ENCODE measurements at regions not wholly inside any gene's neighbourhood (a gene's known extent, or its start where the extent isn't known, plus 50 kb on each side); places are given as distances from the start of the nearest gene placed in this dataset.
"Not testable (repeated sequence)": the region's sequence is repeated elsewhere in the genome, so short reads cannot be mapped to it uniquely, and the experiment has no call there.

DNA sequence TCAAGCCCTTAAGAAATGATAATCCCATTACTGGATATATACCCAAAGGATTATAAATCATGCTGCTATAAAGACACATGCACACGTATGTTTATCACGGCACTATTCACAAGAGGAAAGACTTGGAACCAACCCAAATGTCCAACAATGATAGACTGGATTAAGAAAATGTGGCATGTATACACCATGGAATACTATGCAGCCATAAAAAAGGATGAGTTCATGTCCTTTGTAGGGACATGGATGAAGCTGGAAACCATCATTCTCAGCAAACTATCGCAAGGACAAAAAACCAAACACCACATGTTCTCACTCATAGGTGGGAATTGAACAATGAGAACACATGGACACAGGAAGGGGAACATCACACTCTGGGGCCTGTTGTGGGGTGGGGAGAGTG is 224.4 kb downstream of the KLF6 start:
- not testable (repeated sequence) for H2BK15ac ChIP-seq (replicated peaks; ENCODE audit: low read depth); H3K4me1 ChIP-seq (ENCODE audit: control insufficient read depth, low read depth, low read length); H3K79me1 ChIP-seq (ENCODE audit: low read length); H3K27ac ChIP-seq (ENCODE audit: low read depth, low read length); H3K4me2 ChIP-seq (ENCODE audit: low read length); H2BK5ac ChIP-seq (ENCODE audit: low read length); H3K4ac ChIP-seq (ENCODE audit: low read depth, low read length); H2BK120ac ChIP-seq (ENCODE audit: low read depth, low read length); H3K36me3 ChIP-seq (ENCODE audit: control insufficient read depth, insufficient read depth, low read length); H3K18ac ChIP-seq (ENCODE audit: low read length); H3K9ac ChIP-seq (ENCODE audit: low read length); H3K79me2 ChIP-seq (ENCODE audit: control insufficient read depth, insufficient read depth, low read length); H3K23ac ChIP-seq (ENCODE audit: low read length); H4K5ac ChIP-seq (ENCODE audit: low read length); H3K4me3 ChIP-seq (ENCODE audit: low read length); H3K56ac ChIP-seq (ENCODE audit: low read length); H2AK5ac ChIP-seq (ENCODE audit: low read length); H3K27me3 ChIP-seq (ENCODE audit: insufficient read depth, low read length, poor library complexity); H4K8ac ChIP-seq (ENCODE audit: low read depth, low read length); DNase-seq
- WGBS (ENCODE audit: extremely low coverage, insufficient coverage, low lambda C conversion rate), result no CpG with 5 or more reads among the region's 3 CpGs

DNA sequence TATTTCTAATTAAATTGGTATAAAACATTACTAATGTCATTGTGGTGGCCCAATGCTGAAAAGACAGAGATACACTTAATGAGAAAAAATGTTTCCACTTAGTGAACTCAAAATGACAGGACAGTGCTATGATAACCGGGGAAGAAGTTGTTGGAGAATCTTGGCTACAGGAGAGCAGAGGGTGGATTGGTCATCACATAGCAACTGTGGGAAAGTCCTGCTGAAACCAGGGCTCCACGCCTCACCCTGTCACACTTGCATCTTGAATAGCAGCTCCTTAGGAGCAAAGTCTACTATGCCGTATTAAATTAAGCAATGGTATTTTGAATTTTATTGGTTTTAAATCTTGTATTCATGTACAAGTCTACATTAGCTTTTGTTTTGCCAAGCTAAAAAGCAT is 225.5 kb downstream of the KLF6 start:
- H2BK5ac ChIP-seq (ENCODE audit: low read length), result no peak overlapping the region
- no peak overlapping the region for H3K23ac ChIP-seq (ENCODE audit: low read length)
- H3K4me1 ChIP-seq (ENCODE audit: control insufficient read depth, low read depth, low read length), result no peaks in the 10 kb centered on the region
- DNase-seq, result no peak
- no peak overlapping the region for H4K5ac ChIP-seq (ENCODE audit: low read length)
- H3K56ac ChIP-seq (ENCODE audit: low read length), result no peak overlapping the region
- no peak overlapping the region for H3K4me3 ChIP-seq (ENCODE audit: low read length)
- no peak overlapping the region for H2BK120ac ChIP-seq (ENCODE audit: low read depth, low read length)
- no peaks in the 10 kb centered on the region for H3K79me2 ChIP-seq (ENCODE audit: control insufficient read depth, insufficient read depth, low read length)
- H2AK5ac ChIP-seq (ENCODE audit: low read length), result no peak overlapping the region
- H3K4ac ChIP-seq (ENCODE audit: low read depth, low read length), result no peak overlapping the region
- no peak overlapping the region for H2BK15ac ChIP-seq (replicated peaks; ENCODE audit: low read depth)
- no peaks in the 10 kb centered on the region for H3K27me3 ChIP-seq (ENCODE audit: insufficient read depth, low read length, poor library complexity)
- no peaks in the 10 kb centered on the region for H3K36me3 ChIP-seq (ENCODE audit: control insufficient read depth, insufficient read depth, low read length)
- no peaks in the 10 kb centered on the region for H3K79me1 ChIP-seq (ENCODE audit: low read length)
- H4K8ac ChIP-seq (ENCODE audit: low read depth, low read length), result no peak overlapping the region
- no peak overlapping the region for H3K4me2 ChIP-seq (ENCODE audit: low read length)
- H3K9ac ChIP-seq (ENCODE audit: low read length), result no peak overlapping the region
- no peak overlapping the region for H3K18ac ChIP-seq (ENCODE audit: low read length)
- WGBS (ENCODE audit: extremely low coverage, insufficient coverage, low lambda C conversion rate), result no CpG with 5 or more reads among the region's 3 CpGs
- H3K27ac ChIP-seq (ENCODE audit: low read depth, low read length), result no peak overlapping the region

DNA sequence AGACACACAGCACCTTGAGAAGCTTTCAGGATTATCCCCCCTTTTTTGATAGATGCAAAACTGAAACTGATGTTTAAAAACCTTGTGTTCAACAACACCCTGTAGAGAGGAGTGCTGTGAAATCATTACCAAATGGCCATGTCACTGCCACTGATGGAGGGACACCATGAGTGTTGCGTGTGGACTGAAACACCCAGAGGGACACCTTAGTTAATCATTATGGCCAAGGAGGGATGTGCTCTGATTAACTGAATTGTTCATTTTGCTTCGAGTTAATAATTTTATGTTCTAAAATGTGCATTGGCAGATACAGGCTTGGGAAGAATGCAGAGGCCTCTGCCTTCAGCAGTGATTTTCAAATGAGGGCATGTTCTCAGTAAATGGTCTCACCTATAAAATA is 226.0 kb downstream of the KLF6 start:
- DNase-seq, result no peak
- no peaks in the 10 kb centered on the region for H3K79me2 ChIP-seq (ENCODE audit: control insufficient read depth, insufficient read depth, low read length)
- no peaks in the 10 kb centered on the region for H3K4me1 ChIP-seq (ENCODE audit: control insufficient read depth, low read depth, low read length)
- H3K4me2 ChIP-seq (ENCODE audit: low read length), result no peak overlapping the region
- WGBS (ENCODE audit: extremely low coverage, insufficient coverage, low lambda C conversion rate), result no CpG with 5 or more reads among the region's 2 CpGs
- H2BK5ac ChIP-seq (ENCODE audit: low read length), result no peak overlapping the region
- no peak overlapping the region for H3K4me3 ChIP-seq (ENCODE audit: low read length)
- H2AK5ac ChIP-seq (ENCODE audit: low read length), result no peak overlapping the region
- H4K5ac ChIP-seq (ENCODE audit: low read length), result no peak overlapping the region
- H3K18ac ChIP-seq (ENCODE audit: low read length), result no peak overlapping the region
- H3K79me1 ChIP-seq (ENCODE audit: low read length), result no peaks in the 10 kb centered on the region
- no peak overlapping the region for H3K23ac ChIP-seq (ENCODE audit: low read length)
- no peaks in the 10 kb centered on the region for H3K27me3 ChIP-seq (ENCODE audit: insufficient read depth, low read length, poor library complexity)
- H2BK15ac ChIP-seq (replicated peaks; ENCODE audit: low read depth), result no peak overlapping the region
- H3K4ac ChIP-seq (ENCODE audit: low read depth, low read length), result no peak overlapping the region
- no peak overlapping the region for H3K27ac ChIP-seq (ENCODE audit: low read depth, low read length)
- H2BK120ac ChIP-seq (ENCODE audit: low read depth, low read length), result no peak overlapping the region
- H3K9ac ChIP-seq (ENCODE audit: low read length), result no peak overlapping the region
- no peak overlapping the region for H4K8ac ChIP-seq (ENCODE audit: low read depth, low read length)
- H3K36me3 ChIP-seq (ENCODE audit: control insufficient read depth, insufficient read depth, low read length), result no peaks in the 10 kb centered on the region
- no peak overlapping the region for H3K56ac ChIP-seq (ENCODE audit: low read length)

DNA sequence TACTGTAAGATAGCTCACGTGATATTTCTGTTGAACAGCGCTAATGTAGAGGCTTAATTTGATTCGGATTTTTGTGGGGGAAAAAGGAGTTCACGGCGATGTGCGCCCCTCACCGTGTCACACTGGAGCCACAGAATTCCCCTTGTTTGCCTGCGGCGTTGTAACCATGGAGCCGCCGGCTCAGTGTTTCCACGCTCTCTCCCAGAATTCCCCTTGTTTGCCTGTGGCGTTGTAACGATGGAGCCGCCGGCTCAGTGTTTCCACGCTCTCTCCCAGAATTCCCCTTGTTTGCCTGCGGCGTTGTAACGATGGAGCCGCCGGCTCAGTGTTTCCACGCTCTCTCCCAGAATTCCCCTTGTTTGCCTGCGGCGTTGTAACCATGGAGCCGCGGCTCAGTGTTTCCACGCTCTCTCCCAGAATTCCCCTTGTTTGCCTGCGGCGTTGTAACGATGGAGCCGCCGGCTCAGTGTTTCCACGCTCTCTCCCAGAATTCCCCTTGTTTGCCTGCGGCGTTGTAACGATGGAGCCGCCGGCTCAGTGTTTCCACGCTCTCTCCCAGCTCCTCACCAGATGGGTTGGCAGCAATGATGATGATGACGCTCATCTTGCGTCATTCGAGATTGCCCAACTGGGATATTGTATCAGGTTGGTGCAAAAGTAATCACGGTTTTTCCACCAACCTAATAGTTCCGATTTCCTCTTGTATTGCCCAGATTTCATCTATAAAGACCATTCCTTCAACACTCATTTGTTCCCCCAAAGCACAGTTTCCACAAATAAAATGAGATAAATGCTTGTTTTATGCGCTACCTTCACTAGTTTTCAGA is 228.6 kb downstream of the KLF6 start:
- not testable (repeated sequence) for H2BK5ac ChIP-seq (ENCODE audit: low read length); H3K4ac ChIP-seq (ENCODE audit: low read depth, low read length); H3K36me3 ChIP-seq (ENCODE audit: control insufficient read depth, insufficient read depth, low read length); H3K56ac ChIP-seq (ENCODE audit: low read length); H3K9ac ChIP-seq (ENCODE audit: low read length); H3K27ac ChIP-seq (ENCODE audit: low read depth, low read length); H3K18ac ChIP-seq (ENCODE audit: low read length); H3K27me3 ChIP-seq (ENCODE audit: insufficient read depth, low read length, poor library complexity); H3K4me1 ChIP-seq (ENCODE audit: control insufficient read depth, low read depth, low read length); DNase-seq; H3K4me3 ChIP-seq (ENCODE audit: low read length); H2BK120ac ChIP-seq (ENCODE audit: low read depth, low read length); H3K79me2 ChIP-seq (ENCODE audit: control insufficient read depth, insufficient read depth, low read length); H2AK5ac ChIP-seq (ENCODE audit: low read length); H3K4me2 ChIP-seq (ENCODE audit: low read length); H4K5ac ChIP-seq (ENCODE audit: low read length); H2BK15ac ChIP-seq (replicated peaks; ENCODE audit: low read depth); H4K8ac ChIP-seq (ENCODE audit: low read depth, low read length); H3K23ac ChIP-seq (ENCODE audit: low read length); H3K79me1 ChIP-seq (ENCODE audit: low read length)
- WGBS (ENCODE audit: extremely low coverage, insufficient coverage, low lambda C conversion rate), result no CpG with 5 or more reads among the region's 46 CpGs

DNA sequence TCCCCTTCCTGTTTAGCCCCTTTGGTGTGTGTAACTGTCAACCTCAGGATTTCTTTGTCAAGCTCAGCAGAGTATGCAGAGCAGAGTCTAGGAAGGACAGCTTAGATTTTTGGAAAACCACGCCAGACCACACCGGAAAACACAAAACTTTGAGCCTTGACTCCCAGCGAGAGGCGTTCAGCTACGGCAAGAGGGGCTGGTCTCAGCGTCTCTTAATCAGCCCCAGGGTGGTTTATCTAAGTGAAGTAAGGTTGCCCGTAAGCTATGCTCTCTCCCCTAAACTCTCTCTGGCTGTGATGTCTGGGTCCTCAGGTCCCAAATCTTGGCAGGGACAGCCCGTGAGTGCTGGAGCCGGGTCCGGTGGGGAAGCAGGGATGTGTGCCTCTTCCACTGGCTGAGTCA is 230.9 kb downstream of the KLF6 start:
- Histone ChIP-seq H3K4me2 (ENCODE audit: low read length) (no peak overlapping the region), H2BK120ac (ENCODE audit: low read depth, low read length) (no peak overlapping the region), H3K79me1 (ENCODE audit: low read length) (no peaks in the 10 kb centered on the region), H2BK5ac (ENCODE audit: low read length) (no peak overlapping the region), H3K27me3 (ENCODE audit: insufficient read depth, low read length, poor library complexity) (no peaks in the 10 kb centered on the region), H3K9ac (ENCODE audit: low read length) (no peak overlapping the region), H3K23ac (ENCODE audit: low read length) (no peak overlapping the region), H4K5ac (ENCODE audit: low read length) (no peak overlapping the region), H3K18ac (ENCODE audit: low read length) (no peak overlapping the region), H2AK5ac (ENCODE audit: low read length) (no peak overlapping the region), H3K4me3 (ENCODE audit: low read length) (no peak overlapping the region), H3K79me2 (ENCODE audit: control insufficient read depth, insufficient read depth, low read length) (no peaks in the 10 kb centered on the region), H4K8ac (ENCODE audit: low read depth, low read length) (no peak overlapping the region), H3K36me3 (ENCODE audit: control insufficient read depth, insufficient read depth, low read length) (no peaks in the 10 kb centered on the region), H3K27ac (ENCODE audit: low read depth, low read length) (no peak overlapping the region), H3K56ac (ENCODE audit: low read length) (no peak overlapping the region), H2BK15ac (replicated peaks; ENCODE audit: low read depth) (no peak overlapping the region), H3K4ac (ENCODE audit: low read depth, low read length) (no peak overlapping the region), H3K4me1 (ENCODE audit: control insufficient read depth, low read depth, low read length) (no peaks in the 10 kb centered on the region)
- WGBS (ENCODE audit: extremely low coverage, insufficient coverage, low lambda C conversion rate), result no CpG with 5 or more reads among the region's 10 CpGs
- no peak for DNase-seq

DNA sequence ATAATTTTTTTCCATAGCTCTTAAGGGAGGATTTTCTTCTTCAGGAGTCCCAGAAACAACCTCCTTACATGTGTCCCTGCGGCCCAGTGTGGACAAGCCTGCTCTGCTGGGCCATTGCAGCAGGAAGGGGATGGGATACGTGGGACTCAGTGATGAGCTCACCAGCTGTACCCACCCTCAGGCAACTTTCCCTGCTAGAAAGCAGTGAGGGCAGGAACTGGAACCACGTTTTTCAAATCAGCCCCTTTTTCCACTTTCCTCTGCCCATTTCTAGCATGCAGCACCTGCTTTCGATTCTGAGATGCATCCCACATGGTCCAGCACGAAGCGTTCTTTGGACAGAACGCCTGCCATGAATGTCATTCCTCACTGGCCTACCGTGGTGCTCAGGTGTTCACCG is 232.7 kb downstream of the KLF6 start:
- H3K4me1 ChIP-seq (ENCODE audit: control insufficient read depth, low read depth, low read length), result no peaks in the 10 kb centered on the region
- H4K8ac ChIP-seq (ENCODE audit: low read depth, low read length), result no peak overlapping the region
- H3K4me3 ChIP-seq (ENCODE audit: low read length), result no peak overlapping the region
- H3K4me2 ChIP-seq (ENCODE audit: low read length), result no peak overlapping the region
- no peak overlapping the region for H3K9ac ChIP-seq (ENCODE audit: low read length)
- H3K4ac ChIP-seq (ENCODE audit: low read depth, low read length), result no peak overlapping the region
- no peak overlapping the region for H2BK5ac ChIP-seq (ENCODE audit: low read length)
- H2BK120ac ChIP-seq (ENCODE audit: low read depth, low read length), result no peak overlapping the region
- no peak overlapping the region for H2BK15ac ChIP-seq (replicated peaks; ENCODE audit: low read depth)
- no peak overlapping the region for H4K5ac ChIP-seq (ENCODE audit: low read length)
- no peaks in the 10 kb centered on the region for H3K27me3 ChIP-seq (ENCODE audit: insufficient read depth, low read length, poor library complexity)
- no peak overlapping the region for H3K27ac ChIP-seq (ENCODE audit: low read depth, low read length)
- no peaks in the 10 kb centered on the region for H3K79me2 ChIP-seq (ENCODE audit: control insufficient read depth, insufficient read depth, low read length)
- H3K79me1 ChIP-seq (ENCODE audit: low read length), result no peaks in the 10 kb centered on the region
- no peak overlapping the region for H3K18ac ChIP-seq (ENCODE audit: low read length)
- H3K56ac ChIP-seq (ENCODE audit: low read length), result no peak overlapping the region
- no CpG with 5 or more reads among the region's 9 CpGs for WGBS (ENCODE audit: extremely low coverage, insufficient coverage, low lambda C conversion rate)
- no peaks in the 10 kb centered on the region for H3K36me3 ChIP-seq (ENCODE audit: control insufficient read depth, insufficient read depth, low read length)
- DNase-seq, result no peak
- no peak overlapping the region for H3K23ac ChIP-seq (ENCODE audit: low read length)
- no peak overlapping the region for H2AK5ac ChIP-seq (ENCODE audit: low read length)

All from mesendoderm (in vitro differentiated cells).